A673 (cell line): ENCODE measurements at regions not wholly inside any gene's neighbourhood (a gene's known extent, or its start where the extent isn't known, plus 50 kb on each side); places are given as distances from the start of the nearest gene placed in this dataset.

Experiments
- EZH2 ChIP-seq: fragments of 200-600 bp; sonication (generic); IDR thresholded peaks from 2 replicates; pipeline ENCODE4 v1.6.1; 2017; ENCODE audit warnings: borderline replicate concordance, low read depth, mild to moderate bottlenecking, mixed read lengths, antibody characterized with exemption, low read length; ENCODE audit not compliant: poor library complexity, severe bottlenecking
- TF ChIP-seq, protein P1 (sequence below): fragments of 300-800, 200-600 bp; sonication (generic); conservative IDR thresholded peaks from 2 replicates; pipeline ENCODE4 v1.5.1; 2017; ENCODE audit warnings: low read depth, mild to moderate bottlenecking, antibody characterized with exemption, low read length, moderate library complexity, mixed read lengths

DNA sequence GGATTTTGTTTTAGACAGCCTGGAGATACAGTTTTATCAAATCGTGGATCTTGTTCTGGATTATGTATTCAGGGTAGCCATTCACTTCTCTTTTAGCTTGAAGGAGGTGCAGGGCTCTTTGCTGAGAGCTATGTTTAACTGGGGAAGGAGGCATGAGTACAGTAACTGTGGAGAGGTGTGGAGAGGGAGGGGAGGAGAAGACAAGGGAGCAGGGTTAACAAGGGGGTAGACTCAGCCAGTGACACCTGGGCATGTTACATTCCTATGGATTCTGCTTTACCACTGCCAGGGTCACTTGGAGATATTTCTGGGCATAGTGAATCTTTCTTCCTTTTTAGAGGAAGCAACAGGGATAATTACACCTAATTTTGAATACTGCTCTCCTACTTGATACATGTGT is 536.0 kb downstream of the TMEM135 start:
- TF ChIP-seq, protein P1, sequence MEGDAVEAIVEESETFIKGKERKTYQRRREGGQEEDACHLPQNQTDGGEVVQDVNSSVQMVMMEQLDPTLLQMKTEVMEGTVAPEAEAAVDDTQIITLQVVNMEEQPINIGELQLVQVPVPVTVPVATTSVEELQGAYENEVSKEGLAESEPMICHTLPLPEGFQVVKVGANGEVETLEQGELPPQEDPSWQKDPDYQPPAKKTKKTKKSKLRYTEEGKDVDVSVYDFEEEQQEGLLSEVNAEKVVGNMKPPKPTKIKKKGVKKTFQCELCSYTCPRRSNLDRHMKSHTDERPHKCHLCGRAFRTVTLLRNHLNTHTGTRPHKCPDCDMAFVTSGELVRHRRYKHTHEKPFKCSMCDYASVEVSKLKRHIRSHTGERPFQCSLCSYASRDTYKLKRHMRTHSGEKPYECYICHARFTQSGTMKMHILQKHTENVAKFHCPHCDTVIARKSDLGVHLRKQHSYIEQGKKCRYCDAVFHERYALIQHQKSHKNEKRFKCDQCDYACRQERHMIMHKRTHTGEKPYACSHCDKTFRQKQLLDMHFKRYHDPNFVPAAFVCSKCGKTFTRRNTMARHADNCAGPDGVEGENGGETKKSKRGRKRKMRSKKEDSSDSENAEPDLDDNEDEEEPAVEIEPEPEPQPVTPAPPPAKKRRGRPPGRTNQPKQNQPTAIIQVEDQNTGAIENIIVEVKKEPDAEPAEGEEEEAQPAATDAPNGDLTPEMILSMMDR, result no peak
- TF ChIP-seq EZH2, result no peak
